H1 (cell line): ENCODE measurements at regions not wholly inside any gene's neighbourhood (a gene's known extent, or its start where the extent isn't known, plus 50 kb on each side); places are given as distances from the start of the nearest gene placed in this dataset.

Experiments
- CHD2 ChIP-seq: IDR thresholded peaks from 2 replicates; pipeline ENCODE4 v1.6.1; 2012; ENCODE audit warnings: low read length, improper control_type of control experiment
- CTCF ChIP-seq, 3 experiments: IDR thresholded peaks; 1 replicate in 2 of 3; 2 replicates in 1 of 3; pipeline versions ENCODE4 v1.5.1 to v1.6.1; 2011; ENCODE audit warnings: low read length in 3 of 3, mild to moderate bottlenecking in 3 of 3, inconsistent platforms in 2 of 3, low read depth in 1 of 3, moderate library complexity in 1 of 3; ENCODE audit not compliant: insufficient read depth in 1 of 3; ENCODE audit errors: control extremely low read depth in 1 of 3
- HDAC2 ChIP-seq, 2 experiments: fragments of 300-600 bp in 1 of 2; sonication (generic) in 1 of 2; IDR thresholded peaks; 2 replicates each; pipeline ENCODE4 v1.6.1; 2011 to 2012; ENCODE audit warnings: low read depth in 2 of 2, low read length in 2 of 2, mild to moderate bottlenecking in 2 of 2, moderate library complexity in 2 of 2, borderline replicate concordance in 1 of 2, inconsistent platforms in 1 of 2
- JUN ChIP-seq: IDR thresholded peaks from 2 replicates; pipeline ENCODE4 v1.6.1; 2011; ENCODE audit warnings: low read depth, mild to moderate bottlenecking, improper control_type of control experiment, low read length
- RAD21 ChIP-seq, 2 experiments: IDR thresholded peaks in 1 of 2; conservative IDR thresholded peaks in 1 of 2; 2 replicates each; pipeline ENCODE4 v1.6.1; 2011; ENCODE audit warnings: low read depth in 2 of 2, low read length in 2 of 2, improper control_type of control experiment in 1 of 2, inconsistent platforms in 1 of 2, mild to moderate bottlenecking in 1 of 2, moderate library complexity in 1 of 2
- TF ChIP-seq, protein P1 (sequence below): IDR thresholded peaks from 2 replicates; pipeline ENCODE4 v1.6.1; 2011; ENCODE audit warnings: low read depth, mild to moderate bottlenecking, low read length; ENCODE audit not compliant: insufficient read depth

DNA sequence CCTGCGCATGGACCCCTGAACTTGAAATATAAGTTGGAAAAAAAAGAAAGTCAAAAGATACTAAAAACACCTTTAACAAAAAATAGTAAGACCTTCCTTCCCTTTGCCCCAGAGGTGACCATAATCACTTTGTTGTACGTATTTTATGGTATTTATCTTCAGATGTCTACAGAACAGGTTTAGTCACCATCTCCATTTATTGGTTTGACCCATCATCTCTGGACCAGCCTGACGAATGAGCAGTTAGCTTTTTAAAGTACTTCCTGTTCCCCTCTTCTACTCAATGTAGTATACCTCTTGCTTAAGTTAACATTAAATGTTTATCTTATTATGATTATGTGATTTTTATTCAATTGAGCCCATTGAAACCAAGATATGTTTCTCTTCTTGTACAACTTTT, 64.7 kb upstream of the CREB3L1 start:
- TF ChIP-seq JUN (no peak), CTCF (IDR thresholded peaks at IDR 0.05; ENCODE audit: control extremely low read depth in 1 of 3, insufficient read depth in 1 of 3, low read depth in 1 of 3, low read length in 3 of 3) (no peak), RAD21 (IDR thresholded peaks at IDR 0.05 in 1 of 2, conservative IDR thresholded peaks at IDR 0.05 in 1 of 2; ENCODE audit: low read depth in 2 of 2, low read length in 2 of 2) (no peak), CHD2 (no peak), HDAC2 (IDR thresholded peaks at IDR 0.05; ENCODE audit: borderline replicate concordance in 1 of 2, low read depth in 2 of 2, low read length in 2 of 2) (no peak)
- TF ChIP-seq, protein P1, sequence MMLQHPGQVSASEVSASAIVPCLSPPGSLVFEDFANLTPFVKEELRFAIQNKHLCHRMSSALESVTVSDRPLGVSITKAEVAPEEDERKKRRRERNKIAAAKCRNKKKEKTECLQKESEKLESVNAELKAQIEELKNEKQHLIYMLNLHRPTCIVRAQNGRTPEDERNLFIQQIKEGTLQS = no peak
